PFSK-1 (cell line): ENCODE measurements at regions not wholly inside any gene's neighbourhood (a gene's known extent, or its start where the extent isn't known, plus 50 kb on each side); places are given as distances from the start of the nearest gene placed in this dataset.

Source experiments
- REST ChIP-seq, 2 experiments: IDR thresholded peaks; 2 replicates each; pipeline versions ENCODE4 v1.6.1 to v1.8.0; 2011 to 2012; ENCODE audit warnings: low read depth in 2 of 2, low read length in 2 of 2, control low read depth in 1 of 2, inconsistent platforms in 1 of 2, mild to moderate bottlenecking in 1 of 2, moderate library complexity in 1 of 2; ENCODE audit not compliant: insufficient read depth in 1 of 2
- TAF1 ChIP-seq: IDR thresholded peaks from 2 replicates; pipeline ENCODE4 v1.6.1; 2012; ENCODE audit warnings: low read length, control low read depth, borderline replicate concordance; ENCODE audit not compliant: insufficient read depth

GRCh38 chr5:126052120-126052519 lies 371.1 kb upstream of the GRAMD2B start:
- TF ChIP-seq REST (IDR thresholded peaks at IDR 0.05; ENCODE audit: insufficient read depth in 1 of 2, low read depth in 2 of 2, low read length in 2 of 2): no peak
- no peak for TF ChIP-seq TAF1
